ENCODE measurements at regions not wholly inside any gene's neighbourhood (a gene's known extent, or its start where the extent isn't known, plus 50 kb on each side); places are given as distances from the start of the nearest gene placed in this dataset.

- ATAC-seq (no peak), DNase-seq (no peak)
- Histone ChIP-seq H3K4me1 (no peaks in the 10 kb centered on the region), H3K27me3 (no peaks in the 10 kb centered on the region), H3K27ac (no peak overlapping the region), H3K4me3 (no peak overlapping the region), H3K36me3 (no peaks in the 10 kb centered on the region), H3K9me3 (no peaks in the 10 kb centered on the region)
- TF ChIP-seq POLR2A (IDR thresholded peaks at IDR 0.05) (no peak), CTCF (IDR thresholded peaks at IDR 0.05) (no peak)
- WGBS (ENCODE audit: insufficient coverage, low coverage, low lambda C conversion rate, missing lambda C conversion rate) = 38% methylated on average over 7 of the region's 7 CpGs
- intact Hi-C loops (cut with DNase I) = no loop called here
Observed at GRCh38 chr19:29428071-29428470, 97.7 kb upstream of the VSTM2B start.

GRCh38 chr19:29429021-29429420 lies 96.8 kb upstream of the VSTM2B start:
- intact Hi-C loops (cut with DNase I) = no loop called here
- TF ChIP-seq POLR2A (IDR thresholded peaks at IDR 0.05) = no peak
- TF ChIP-seq CTCF (IDR thresholded peaks at IDR 0.05) = no peak

GRCh38 chr19:29429581-29429980 lies 96.2 kb upstream of the VSTM2B start:
- Histone ChIP-seq H3K36me3 (no peaks in the 10 kb centered on the region), H3K9me3 (no peaks in the 10 kb centered on the region), H3K27ac (no peak overlapping the region), H3K4me3 (no peak overlapping the region), H3K4me1 (no peaks in the 10 kb centered on the region), H3K27me3 (no peaks in the 10 kb centered on the region)
- no peak for ATAC-seq
- TF ChIP-seq POLR2A (IDR thresholded peaks at IDR 0.05) (no peak), CTCF (IDR thresholded peaks at IDR 0.05) (no peak)
- intact Hi-C loops (cut with DNase I) = no loop called here
- DNase-seq = no peak
- 60% methylated on average over 6 of the region's 15 CpGs for WGBS (ENCODE audit: insufficient coverage, low coverage, low lambda C conversion rate, missing lambda C conversion rate)

More at GRCh38 chr19:29429021-29429420, 96.8 kb upstream of the VSTM2B start:
- Histone ChIP-seq H3K9me3 (no peaks in the 10 kb centered on the region), H3K4me3 (no peak overlapping the region), H3K27ac (no peak overlapping the region), H3K4me1 (no peaks in the 10 kb centered on the region), H3K36me3 (no peaks in the 10 kb centered on the region), H3K27me3 (no peaks in the 10 kb centered on the region)
- ATAC-seq (no peak), DNase-seq (no peak)
- WGBS (ENCODE audit: insufficient coverage, low coverage, low lambda C conversion rate, missing lambda C conversion rate) = 57% methylated on average over 5 of the region's 9 CpGs

GRCh38 chr19:29431332-29431731 lies 94.5 kb upstream of the VSTM2B start:
- H3K4me3 ChIP-seq = no peak overlapping the region
- intact Hi-C loops (cut with DNase I) = no loop called here
- H3K27ac ChIP-seq = no peak overlapping the region
- H3K36me3 ChIP-seq = no peaks in the 10 kb centered on the region
- TF ChIP-seq CTCF (IDR thresholded peaks at IDR 0.05) (no peak), POLR2A (IDR thresholded peaks at IDR 0.05) (no peak)
- no peaks in the 10 kb centered on the region for H3K4me1 ChIP-seq
- ATAC-seq (no peak), DNase-seq (no peak)
- H3K27me3 ChIP-seq = no peaks in the 10 kb centered on the region
- WGBS (ENCODE audit: insufficient coverage, low coverage, low lambda C conversion rate, missing lambda C conversion rate) = 37% methylated on average over 7 of the region's 7 CpGs
- no peaks in the 10 kb centered on the region for H3K9me3 ChIP-seq

- DNase-seq = no peak
- no peaks in the 10 kb centered on the region for H3K27me3 ChIP-seq
- no peaks in the 10 kb centered on the region for H3K4me1 ChIP-seq
- no peak for ATAC-seq
- no peaks in the 10 kb centered on the region for H3K9me3 ChIP-seq
- no peak overlapping the region for H3K4me3 ChIP-seq
- H3K27ac ChIP-seq = no peak overlapping the region
- 30% methylated on average over 2 of the region's 5 CpGs for WGBS (ENCODE audit: insufficient coverage, low coverage, low lambda C conversion rate, missing lambda C conversion rate)
- TF ChIP-seq POLR2A (IDR thresholded peaks at IDR 0.05) (no peak), CTCF (IDR thresholded peaks at IDR 0.05) (no peak)
- intact Hi-C loops (cut with DNase I) = no loop called here
- H3K36me3 ChIP-seq = no peaks in the 10 kb centered on the region
Observed at GRCh38 chr19:29432677-29433076, 93.1 kb upstream of the VSTM2B start.

All from right lobe of liver (tissue), 6 donors.